DMS53 (cell line): ENCODE measurements at regions not wholly inside any gene's neighbourhood (a gene's known extent, or its start where the extent isn't known, plus 50 kb on each side); places are given as distances from the start of the nearest gene placed in this dataset.

ENCODE experiments used
- DNase-seq: peaks from one replicate; lab custom pipeline; 2025; lab: John Stamatoyannopoulos, UW

GRCh38 chr11:15815246-15816195 is 540.8 kb downstream of the SOX6 start:
- no peak for DNase-seq

- DNase-seq, result peak; percentile 21
Measured at GRCh38 chr11:15816260-15816871, 540.0 kb downstream of the SOX6 start.

- DNase-seq, result no peak
Measured at GRCh38 chr11:15817001-15817400, 539.3 kb downstream of the SOX6 start.

GRCh38 chr11:15818132-15818842 is 538.1 kb downstream of the SOX6 start:
- peak; percentile 16 for DNase-seq

GRCh38 chr11:15819679-15820286 is 536.6 kb downstream of the SOX6 start:
- peak; percentile 81 for DNase-seq

- no peak for DNase-seq
Measured at GRCh38 chr11:15821451-15821850, 534.9 kb downstream of the SOX6 start.

GRCh38 chr11:15824060-15824459 is 532.3 kb downstream of the SOX6 start:
- no peak for DNase-seq

- no peak for DNase-seq
Measured at GRCh38 chr11:15825976-15826650, 530.2 kb downstream of the SOX6 start.

- DNase-seq, result peak; percentile 56
Measured at GRCh38 chr11:15826826-15827225, 529.5 kb downstream of the SOX6 start.

GRCh38 chr11:15828215-15828853 is 528.0 kb downstream of the SOX6 start:
- DNase-seq, result no peak

- DNase-seq, result no peak
Measured at GRCh38 chr11:15829312-15829711, 527.0 kb downstream of the SOX6 start.

GRCh38 chr11:15830741-15831428 is 525.5 kb downstream of the SOX6 start:
- no peak for DNase-seq

- DNase-seq, result no peak
Measured at GRCh38 chr11:15835788-15836411, 520.4 kb downstream of the SOX6 start.

- DNase-seq, result no peak
Measured at GRCh38 chr11:15836795-15837194, 519.6 kb downstream of the SOX6 start.

- DNase-seq, result peak; percentile 75
Measured at GRCh38 chr11:15837901-15838489, 518.4 kb downstream of the SOX6 start.

GRCh38 chr11:15839061-15839460 is 517.3 kb downstream of the SOX6 start:
- DNase-seq, result no peak

GRCh38 chr11:15840966-15841365 is 515.4 kb downstream of the SOX6 start:
- DNase-seq, result no peak

- DNase-seq, result no peak
Measured at GRCh38 chr11:15841931-15842740, 514.2 kb downstream of the SOX6 start.
